ENCODE measurements at regions not wholly inside any gene's neighbourhood (a gene's known extent, or its start where the extent isn't known, plus 50 kb on each side); places are given as distances from the start of the nearest gene placed in this dataset.

DNA sequence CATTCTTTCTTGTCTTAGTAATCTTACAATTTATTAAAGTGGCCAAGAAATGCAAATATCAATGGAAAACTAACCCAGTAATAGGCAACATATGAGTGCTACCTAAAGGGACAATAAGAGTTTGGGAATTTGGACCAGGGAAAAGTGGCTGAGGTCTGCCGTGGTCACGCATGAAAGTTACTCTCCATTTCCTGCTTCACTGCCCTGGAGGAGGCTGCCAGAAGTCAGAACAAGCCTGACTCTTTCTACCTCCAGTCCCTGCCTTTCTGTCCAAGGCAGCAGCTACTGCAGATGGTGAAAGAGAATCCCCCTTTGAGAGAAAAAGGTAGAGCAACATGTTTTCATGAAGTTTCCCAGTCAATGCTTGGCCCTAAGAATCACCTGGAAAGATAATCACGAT is 201.1 kb upstream of the ARGLU1 start:
- no peaks in the 10 kb centered on the region for H3K4me1 ChIP-seq (ENCODE audit: control insufficient read depth in 1 of 2, low read depth in 2 of 2)
- ATAC-seq (ENCODE audit: insufficient number of reproducible peaks, low FRiP score, low read depth) (no peak), DNase-seq (ENCODE audit: low spot score) (no peak)
- no peaks in the 10 kb centered on the region for H3K36me3 ChIP-seq
- TF ChIP-seq, protein P1, sequence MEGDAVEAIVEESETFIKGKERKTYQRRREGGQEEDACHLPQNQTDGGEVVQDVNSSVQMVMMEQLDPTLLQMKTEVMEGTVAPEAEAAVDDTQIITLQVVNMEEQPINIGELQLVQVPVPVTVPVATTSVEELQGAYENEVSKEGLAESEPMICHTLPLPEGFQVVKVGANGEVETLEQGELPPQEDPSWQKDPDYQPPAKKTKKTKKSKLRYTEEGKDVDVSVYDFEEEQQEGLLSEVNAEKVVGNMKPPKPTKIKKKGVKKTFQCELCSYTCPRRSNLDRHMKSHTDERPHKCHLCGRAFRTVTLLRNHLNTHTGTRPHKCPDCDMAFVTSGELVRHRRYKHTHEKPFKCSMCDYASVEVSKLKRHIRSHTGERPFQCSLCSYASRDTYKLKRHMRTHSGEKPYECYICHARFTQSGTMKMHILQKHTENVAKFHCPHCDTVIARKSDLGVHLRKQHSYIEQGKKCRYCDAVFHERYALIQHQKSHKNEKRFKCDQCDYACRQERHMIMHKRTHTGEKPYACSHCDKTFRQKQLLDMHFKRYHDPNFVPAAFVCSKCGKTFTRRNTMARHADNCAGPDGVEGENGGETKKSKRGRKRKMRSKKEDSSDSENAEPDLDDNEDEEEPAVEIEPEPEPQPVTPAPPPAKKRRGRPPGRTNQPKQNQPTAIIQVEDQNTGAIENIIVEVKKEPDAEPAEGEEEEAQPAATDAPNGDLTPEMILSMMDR (IDR thresholded peaks at IDR 0.05) = no peak
- H3K27me3 ChIP-seq (replicated peaks; ENCODE audit: insufficient read depth) = no peaks in the 10 kb centered on the region
- H3K9me3 ChIP-seq = no peaks in the 10 kb centered on the region
- H3K4me3 ChIP-seq = no peak overlapping the region
- H3K27ac ChIP-seq = no peak overlapping the region

DNA sequence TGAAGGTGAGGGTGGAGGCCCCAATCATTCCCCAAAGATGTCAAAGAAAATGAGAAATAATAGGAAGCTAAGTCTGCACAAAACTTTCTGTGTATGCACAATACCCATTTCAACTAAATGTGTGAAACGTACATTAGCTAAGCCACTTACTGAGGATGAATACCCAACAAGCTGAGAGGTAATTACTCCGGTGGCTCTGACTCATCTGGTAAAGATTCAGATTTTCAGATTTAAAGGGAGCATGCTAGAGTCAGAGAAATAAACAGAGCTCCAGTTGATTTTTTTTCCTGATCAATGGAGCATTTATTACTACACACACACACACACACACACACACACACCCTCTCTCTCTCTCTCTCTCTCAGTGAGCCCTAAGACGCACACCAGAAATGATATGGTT is 194.8 kb upstream of the ARGLU1 start:
- H3K36me3 ChIP-seq = no peaks in the 10 kb centered on the region
- no peak for DNase-seq (ENCODE audit: low spot score)
- H3K4me1 ChIP-seq (ENCODE audit: control insufficient read depth in 1 of 2, low read depth in 2 of 2) = no peaks in the 10 kb centered on the region
- H3K4me3 ChIP-seq = no peak overlapping the region
- H3K9me3 ChIP-seq = no peaks in the 10 kb centered on the region
- no peak overlapping the region for H3K27ac ChIP-seq
- no peak for ATAC-seq (ENCODE audit: insufficient number of reproducible peaks, low FRiP score, low read depth)
- no peaks in the 10 kb centered on the region for H3K27me3 ChIP-seq (replicated peaks; ENCODE audit: insufficient read depth)
- TF ChIP-seq, protein P1 (IDR thresholded peaks at IDR 0.05) = no peak

DNA sequence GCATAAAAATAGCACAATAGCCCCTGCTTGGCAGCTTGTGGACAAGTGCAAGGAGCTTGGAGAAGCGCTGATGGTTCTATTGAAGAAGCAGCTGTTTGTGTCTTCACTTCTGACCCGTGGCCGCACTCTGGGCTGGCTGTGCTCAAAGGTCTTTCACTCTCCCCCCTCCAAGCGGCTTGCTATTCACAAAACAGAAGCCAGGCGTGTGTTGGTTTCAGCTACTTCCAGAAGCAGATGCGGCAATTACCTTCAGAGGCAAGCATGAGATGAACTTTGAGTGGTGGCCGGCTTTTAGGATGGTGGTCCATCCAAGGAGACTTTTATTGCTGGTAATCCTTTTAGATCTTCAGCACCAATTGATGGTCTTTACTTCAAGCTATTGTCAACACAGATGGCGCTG is 188.5 kb upstream of the ARGLU1 start:
- Histone ChIP-seq H3K4me3 (no peak overlapping the region), H3K4me1 (ENCODE audit: control insufficient read depth in 1 of 2, low read depth in 2 of 2) (peaks cover 0 to 14% of the 10 kb centered on the region in 2 donors), H3K9me3 (no peaks in the 10 kb centered on the region), H3K36me3 (no peaks in the 10 kb centered on the region), H3K27ac (no peak overlapping the region), H3K27me3 (replicated peaks; ENCODE audit: insufficient read depth) (no peaks in the 10 kb centered on the region)
- DNase-seq (ENCODE audit: low spot score) (no peak), ATAC-seq (ENCODE audit: insufficient number of reproducible peaks, low FRiP score, low read depth) (no peak)
- TF ChIP-seq, protein P1 (IDR thresholded peaks at IDR 0.05) = no peak

DNA sequence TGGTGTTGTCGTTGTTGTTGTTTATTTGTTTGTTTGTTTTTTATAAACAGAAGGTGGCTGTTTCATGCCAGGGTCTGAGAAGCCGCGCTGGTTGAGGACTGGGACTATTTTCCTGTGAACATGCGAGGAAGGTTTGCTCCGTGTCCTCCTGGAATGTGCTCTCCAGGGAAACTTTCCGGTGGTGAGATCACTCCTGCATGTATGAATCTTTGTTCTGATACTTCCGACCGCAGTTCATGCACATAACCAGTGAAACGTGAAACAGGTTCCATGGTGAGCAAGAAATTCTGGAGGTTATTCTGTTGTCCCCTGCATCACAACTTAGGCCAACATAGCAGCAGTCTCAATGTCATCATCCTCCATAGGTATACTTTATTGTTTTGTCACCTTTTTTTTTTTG is 187.6 kb upstream of the ARGLU1 start:
- Histone ChIP-seq H3K36me3 (no peaks in the 10 kb centered on the region), H3K27me3 (replicated peaks; ENCODE audit: insufficient read depth) (no peaks in the 10 kb centered on the region), H3K9me3 (no peaks in the 10 kb centered on the region), H3K4me3 (no peak overlapping the region), H3K4me1 (ENCODE audit: control insufficient read depth in 1 of 2, low read depth in 2 of 2) (peaks cover 0 to 14% of the 10 kb centered on the region in 2 donors), H3K27ac (no peak overlapping the region)
- ATAC-seq (ENCODE audit: insufficient number of reproducible peaks, low FRiP score, low read depth) = no peak
- TF ChIP-seq, protein P1 (IDR thresholded peaks at IDR 0.05) = no peak
- DNase-seq (ENCODE audit: low spot score) = no peak

DNA sequence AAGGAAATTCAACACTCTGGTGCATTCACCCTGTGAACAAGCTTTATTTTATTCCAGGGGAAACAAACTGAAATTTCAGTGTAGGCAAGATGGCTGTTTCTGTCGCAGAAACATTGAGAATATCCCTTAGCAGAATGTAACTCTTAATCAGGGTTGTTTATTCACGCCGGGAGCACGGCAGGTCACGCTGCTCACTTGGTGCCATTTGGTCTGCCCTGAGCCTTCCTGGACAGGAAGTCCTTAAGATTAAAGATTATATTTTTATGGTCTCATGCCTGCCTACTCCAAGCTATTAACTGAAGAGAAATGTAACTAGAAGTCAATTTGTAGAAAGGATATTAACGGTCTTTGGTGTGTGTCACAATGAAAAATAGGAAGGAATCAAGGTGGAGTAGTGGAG is 185.3 kb upstream of the ARGLU1 start:
- H3K27ac ChIP-seq = peak overlapping the region in 1 of 2 donors; percentile 3
- peak; percentile 44 for ATAC-seq (ENCODE audit: insufficient number of reproducible peaks, low FRiP score, low read depth)
- DNase-seq (ENCODE audit: low spot score) = no peak
- TF ChIP-seq, protein P1 (IDR thresholded peaks at IDR 0.05) = no peak
- H3K4me1 ChIP-seq (ENCODE audit: control insufficient read depth in 1 of 2, low read depth in 2 of 2) = peaks cover 0 to 14% of the 10 kb centered on the region in 2 donors
- peak overlapping the region; percentile 40 for H3K4me3 ChIP-seq
- no peaks in the 10 kb centered on the region for H3K27me3 ChIP-seq (replicated peaks; ENCODE audit: insufficient read depth)
- no peaks in the 10 kb centered on the region for H3K9me3 ChIP-seq
- H3K36me3 ChIP-seq = no peaks in the 10 kb centered on the region
